HepG2 (cell line): ENCODE measurements at regions not wholly inside any gene's neighbourhood (a gene's known extent, or its start where the extent isn't known, plus 50 kb on each side); places are given as distances from the start of the nearest gene placed in this dataset.

Experiments
- KDM3A ChIP-seq: IDR thresholded peaks from 2 replicates; pipeline ENCODE4 v1.6.1; 2018; ENCODE audit warnings: low read depth, missing compliant biosample characterization
- SYNCRIP ChIP-seq: fragments of 200-400 bp; formaldehyde crosslinking; IDR thresholded peaks from 2 replicates; pipeline ENCODE4 v1.6.1; 2018; ENCODE audit warnings: mild to moderate bottlenecking, low read depth, low read length; ENCODE audit not compliant: insufficient read depth
- ZIK1 ChIP-seq: sonication (generic); formaldehyde crosslinking; IDR thresholded peaks from 2 replicates; pipeline ENCODE4 v1.5.0; 2020; ENCODE audit warnings: mild to moderate bottlenecking, low read depth, missing genetic modification reagents, borderline replicate concordance
- ZNF10 ChIP-seq: sonication (generic); formaldehyde crosslinking; IDR thresholded peaks from 2 replicates; pipeline ENCODE4 v1.4.0; 2020; ENCODE audit warnings: mild to moderate bottlenecking, low read depth, missing genetic modification reagents, borderline replicate concordance
- ZNF138 ChIP-seq: sonication (generic); formaldehyde crosslinking; IDR thresholded peaks from 2 replicates; pipeline ENCODE4 v1.5.0; 2020; ENCODE audit warnings: mild to moderate bottlenecking, low read depth, missing genetic modification reagents
- ZNF292 ChIP-seq: sonication (generic); formaldehyde crosslinking; IDR thresholded peaks from 2 replicates; pipeline ENCODE4 v1.8.1; 2022; ENCODE audit warnings: mild to moderate bottlenecking, low read depth, missing genetic modification reagents, borderline replicate concordance
- ZNF773 ChIP-seq: sonication (generic); formaldehyde crosslinking; IDR thresholded peaks from 2 replicates; pipeline ENCODE4 v1.4.0; 2020; ENCODE audit warnings: missing genetic modification reagents, borderline replicate concordance
- TF ChIP-seq, protein P1 (sequence below): sonication (generic); formaldehyde crosslinking; IDR thresholded peaks from 2 replicates; pipeline ENCODE4 v1.4.0; 2020; ENCODE audit warnings: missing genetic modification reagents, borderline replicate concordance
- TF ChIP-seq, protein P2 (sequence below): sonication (generic); formaldehyde crosslinking; IDR thresholded peaks from 2 replicates; pipeline ENCODE4 v1.4.0; 2020; ENCODE audit warnings: missing genetic modification reagents, borderline replicate concordance

DNA sequence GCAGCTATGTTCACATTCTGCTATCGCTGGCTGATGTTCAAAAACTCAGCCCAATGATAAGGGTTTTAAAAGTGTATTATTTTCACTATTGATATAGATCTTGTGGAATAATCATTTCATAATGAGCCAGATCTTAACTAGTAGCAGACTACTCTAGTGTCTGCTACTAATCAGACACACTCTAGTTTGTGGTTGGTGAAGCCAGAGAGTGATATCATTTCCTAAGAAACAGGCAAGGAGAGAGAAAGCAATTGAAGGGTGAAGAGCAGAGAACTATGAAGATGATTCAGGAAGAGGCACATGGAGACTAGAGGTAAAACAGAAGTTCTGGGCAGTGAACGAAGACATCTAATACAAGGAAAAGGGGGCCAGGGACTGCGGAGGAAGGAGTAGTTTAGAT lies 58.2 kb upstream of the BET1 start (continued):
- TF ChIP-seq ZNF138 (CRISPR knock-in tag) = no peak
- no peak for TF ChIP-seq ZNF10 (CRISPR knock-in tag)
- TF ChIP-seq, protein P1, sequence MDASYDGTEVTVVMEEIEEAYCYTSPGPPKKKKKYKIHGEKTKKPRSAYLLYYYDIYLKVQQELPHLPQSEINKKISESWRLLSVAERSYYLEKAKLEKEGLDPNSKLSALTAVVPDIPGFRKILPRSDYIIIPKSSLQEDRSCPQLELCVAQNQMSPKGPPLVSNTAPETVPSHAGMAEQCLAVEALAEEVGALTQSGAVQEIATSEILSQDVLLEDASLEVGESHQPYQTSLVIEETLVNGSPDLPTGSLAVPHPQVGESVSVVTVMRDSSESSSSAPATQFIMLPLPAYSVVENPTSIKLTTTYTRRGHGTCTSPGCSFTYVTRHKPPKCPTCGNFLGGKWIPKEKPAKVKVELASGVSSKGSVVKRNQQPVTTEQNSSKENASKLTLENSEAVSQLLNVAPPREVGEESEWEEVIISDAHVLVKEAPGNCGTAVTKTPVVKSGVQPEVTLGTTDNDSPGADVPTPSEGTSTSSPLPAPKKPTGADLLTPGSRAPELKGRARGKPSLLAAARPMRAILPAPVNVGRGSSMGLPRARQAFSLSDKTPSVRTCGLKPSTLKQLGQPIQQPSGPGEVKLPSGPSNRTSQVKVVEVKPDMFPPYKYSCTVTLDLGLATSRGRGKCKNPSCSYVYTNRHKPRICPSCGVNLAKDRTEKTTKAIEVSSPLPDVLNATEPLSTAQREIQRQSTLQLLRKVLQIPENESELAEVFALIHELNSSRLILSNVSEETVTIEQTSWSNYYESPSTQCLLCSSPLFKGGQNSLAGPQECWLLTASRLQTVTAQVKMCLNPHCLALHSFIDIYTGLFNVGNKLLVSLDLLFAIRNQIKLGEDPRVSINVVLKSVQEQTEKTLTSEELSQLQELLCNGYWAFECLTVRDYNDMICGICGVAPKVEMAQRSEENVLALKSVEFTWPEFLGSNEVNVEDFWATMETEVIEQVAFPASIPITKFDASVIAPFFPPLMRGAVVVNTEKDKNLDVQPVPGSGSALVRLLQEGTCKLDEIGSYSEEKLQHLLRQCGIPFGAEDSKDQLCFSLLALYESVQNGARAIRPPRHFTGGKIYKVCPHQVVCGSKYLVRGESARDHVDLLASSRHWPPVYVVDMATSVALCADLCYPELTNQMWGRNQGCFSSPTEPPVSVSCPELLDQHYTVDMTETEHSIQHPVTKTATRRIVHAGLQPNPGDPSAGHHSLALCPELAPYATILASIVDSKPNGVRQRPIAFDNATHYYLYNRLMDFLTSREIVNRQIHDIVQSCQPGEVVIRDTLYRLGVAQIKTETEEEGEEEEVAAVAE (CRISPR knock-in tag) = no peak
- TF ChIP-seq, protein P2, sequence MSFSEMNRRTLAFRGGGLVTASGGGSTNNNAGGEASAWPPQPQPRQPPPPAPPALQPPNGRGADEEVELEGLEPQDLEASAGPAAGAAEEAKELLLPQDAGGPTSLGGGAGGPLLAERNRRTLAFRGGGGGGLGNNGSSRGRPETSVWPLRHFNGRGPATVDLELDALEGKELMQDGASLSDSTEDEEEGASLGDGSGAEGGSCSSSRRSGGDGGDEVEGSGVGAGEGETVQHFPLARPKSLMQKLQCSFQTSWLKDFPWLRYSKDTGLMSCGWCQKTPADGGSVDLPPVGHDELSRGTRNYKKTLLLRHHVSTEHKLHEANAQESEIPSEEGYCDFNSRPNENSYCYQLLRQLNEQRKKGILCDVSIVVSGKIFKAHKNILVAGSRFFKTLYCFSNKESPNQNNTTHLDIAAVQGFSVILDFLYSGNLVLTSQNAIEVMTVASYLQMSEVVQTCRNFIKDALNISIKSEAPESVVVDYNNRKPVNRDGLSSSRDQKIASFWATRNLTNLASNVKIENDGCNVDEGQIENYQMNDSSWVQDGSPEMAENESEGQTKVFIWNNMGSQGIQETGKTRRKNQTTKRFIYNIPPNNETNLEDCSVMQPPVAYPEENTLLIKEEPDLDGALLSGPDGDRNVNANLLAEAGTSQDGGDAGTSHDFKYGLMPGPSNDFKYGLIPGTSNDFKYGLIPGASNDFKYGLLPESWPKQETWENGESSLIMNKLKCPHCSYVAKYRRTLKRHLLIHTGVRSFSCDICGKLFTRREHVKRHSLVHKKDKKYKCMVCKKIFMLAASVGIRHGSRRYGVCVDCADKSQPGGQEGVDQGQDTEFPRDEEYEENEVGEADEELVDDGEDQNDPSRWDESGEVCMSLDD (CRISPR knock-in tag) = no peak
- no peak for TF ChIP-seq ZNF773
- no peak for TF ChIP-seq SYNCRIP
- TF ChIP-seq KDM3A = no peak
- no peak for TF ChIP-seq ZIK1 (CRISPR knock-in tag)
- no peak for TF ChIP-seq ZNF292 (CRISPR knock-in tag)
